ENCODE measurements at regions not wholly inside any gene's neighbourhood (a gene's known extent, or its start where the extent isn't known, plus 50 kb on each side); places are given as distances from the start of the nearest gene placed in this dataset.

- no peak overlapping the region for H3K27ac ChIP-seq (ENCODE audit: control insufficient read depth, insufficient read depth, low read length)
- no peaks in the 10 kb centered on the region for H3K36me3 ChIP-seq (ENCODE audit: control insufficient read depth in 2 of 2, extremely low read depth in 1 of 2, insufficient read depth in 2 of 2, low read length in 2 of 2)
- no peak overlapping the region for H3K4me3 ChIP-seq (ENCODE audit: control insufficient read depth in 2 of 3, extremely low read depth in 1 of 3, insufficient read depth in 2 of 3, low read depth in 1 of 3, low read length in 3 of 3)
- H3K9ac ChIP-seq (ENCODE audit: control insufficient read depth, extremely low read depth, insufficient read depth, low read length), result no peak overlapping the region
- no peak overlapping the region for H2AFZ ChIP-seq (ENCODE audit: control insufficient read depth, low read length)
- H4K20me1 ChIP-seq (ENCODE audit: control insufficient read depth, extremely low read depth, insufficient read depth, low read length), result no peaks in the 10 kb centered on the region
- H3K27me3 ChIP-seq (ENCODE audit: control insufficient read depth, extremely low read depth, insufficient read depth, low read length), result no peaks in the 10 kb centered on the region
- DNase-seq (ENCODE audit: low read depth, low spot score) (no peak), FAIRE-seq (no peak)
- H3K79me2 ChIP-seq (ENCODE audit: control insufficient read depth, insufficient read depth, low read length), result no peaks in the 10 kb centered on the region
- H3K4me1 ChIP-seq (ENCODE audit: control insufficient read depth, extremely low read depth, insufficient read depth, low read length), result peaks cover 29% of the 10 kb centered on the region
- TF ChIP-seq, protein P1, sequence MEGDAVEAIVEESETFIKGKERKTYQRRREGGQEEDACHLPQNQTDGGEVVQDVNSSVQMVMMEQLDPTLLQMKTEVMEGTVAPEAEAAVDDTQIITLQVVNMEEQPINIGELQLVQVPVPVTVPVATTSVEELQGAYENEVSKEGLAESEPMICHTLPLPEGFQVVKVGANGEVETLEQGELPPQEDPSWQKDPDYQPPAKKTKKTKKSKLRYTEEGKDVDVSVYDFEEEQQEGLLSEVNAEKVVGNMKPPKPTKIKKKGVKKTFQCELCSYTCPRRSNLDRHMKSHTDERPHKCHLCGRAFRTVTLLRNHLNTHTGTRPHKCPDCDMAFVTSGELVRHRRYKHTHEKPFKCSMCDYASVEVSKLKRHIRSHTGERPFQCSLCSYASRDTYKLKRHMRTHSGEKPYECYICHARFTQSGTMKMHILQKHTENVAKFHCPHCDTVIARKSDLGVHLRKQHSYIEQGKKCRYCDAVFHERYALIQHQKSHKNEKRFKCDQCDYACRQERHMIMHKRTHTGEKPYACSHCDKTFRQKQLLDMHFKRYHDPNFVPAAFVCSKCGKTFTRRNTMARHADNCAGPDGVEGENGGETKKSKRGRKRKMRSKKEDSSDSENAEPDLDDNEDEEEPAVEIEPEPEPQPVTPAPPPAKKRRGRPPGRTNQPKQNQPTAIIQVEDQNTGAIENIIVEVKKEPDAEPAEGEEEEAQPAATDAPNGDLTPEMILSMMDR (optimal IDR thresholded peaks at IDR 0.05 in 1 of 3, IDR thresholded peaks at IDR 0.05 in 1 of 3, conservative IDR thresholded peaks at IDR 0.05 in 1 of 3; ENCODE audit: extremely low read depth in 1 of 3, insufficient read depth in 2 of 3, low read length in 3 of 3), result no peak
- no peak for TF ChIP-seq EZH2 (IDR thresholded peaks at IDR 0.05; ENCODE audit: low read length)
- H3K4me2 ChIP-seq (ENCODE audit: control insufficient read depth, extremely low read depth, insufficient read depth, low read depth, low read length), result no peak overlapping the region
- dilution Hi-C loops (cut with MboI; ENCODE audit: extremely low pct_ligation_motif_present, low sequenced_read_pairs), result no loop called here
- H3K9me3 ChIP-seq (ENCODE audit: control insufficient read depth, low read depth, low read length), result no peaks in the 10 kb centered on the region
- H3K9me1 ChIP-seq (ENCODE audit: control insufficient read depth, extremely low read depth, insufficient read depth, low read length), result no peaks in the 10 kb centered on the region
Measured at GRCh38 chr2:17301437-17301836, 216.8 kb downstream of the RAD51AP2 start.

- no peaks in the 10 kb centered on the region for H3K36me3 ChIP-seq (ENCODE audit: control insufficient read depth in 2 of 2, extremely low read depth in 1 of 2, insufficient read depth in 2 of 2, low read length in 2 of 2)
- H3K4me1 ChIP-seq (ENCODE audit: control insufficient read depth, extremely low read depth, insufficient read depth, low read length), result peaks cover 29% of the 10 kb centered on the region
- peak overlapping the region; percentile 42 for H3K27ac ChIP-seq (ENCODE audit: control insufficient read depth, insufficient read depth, low read length)
- no peaks in the 10 kb centered on the region for H3K9me3 ChIP-seq (ENCODE audit: control insufficient read depth, low read depth, low read length)
- H3K79me2 ChIP-seq (ENCODE audit: control insufficient read depth, insufficient read depth, low read length), result no peaks in the 10 kb centered on the region
- TF ChIP-seq, protein P1 (optimal IDR thresholded peaks at IDR 0.05 in 1 of 3, IDR thresholded peaks at IDR 0.05 in 1 of 3, conservative IDR thresholded peaks at IDR 0.05 in 1 of 3; ENCODE audit: extremely low read depth in 1 of 3, insufficient read depth in 2 of 3, low read length in 3 of 3), result no peak
- no peak for TF ChIP-seq EZH2 (IDR thresholded peaks at IDR 0.05; ENCODE audit: low read length)
- H3K4me3 ChIP-seq (ENCODE audit: control insufficient read depth in 2 of 3, extremely low read depth in 1 of 3, insufficient read depth in 2 of 3, low read depth in 1 of 3, low read length in 3 of 3), result no peak overlapping the region
- dilution Hi-C loops (cut with MboI; ENCODE audit: extremely low pct_ligation_motif_present, low sequenced_read_pairs), result no loop called here
- H4K20me1 ChIP-seq (ENCODE audit: control insufficient read depth, extremely low read depth, insufficient read depth, low read length), result no peaks in the 10 kb centered on the region
- peak; percentile 77 for DNase-seq (ENCODE audit: low read depth, low spot score)
- H3K9me1 ChIP-seq (ENCODE audit: control insufficient read depth, extremely low read depth, insufficient read depth, low read length), result no peaks in the 10 kb centered on the region
- no peak overlapping the region for H3K9ac ChIP-seq (ENCODE audit: control insufficient read depth, extremely low read depth, insufficient read depth, low read length)
- FAIRE-seq, result peak; percentile 52
- no peaks in the 10 kb centered on the region for H3K27me3 ChIP-seq (ENCODE audit: control insufficient read depth, extremely low read depth, insufficient read depth, low read length)
- no peak overlapping the region for H2AFZ ChIP-seq (ENCODE audit: control insufficient read depth, low read length)
- no peak overlapping the region for H3K4me2 ChIP-seq (ENCODE audit: control insufficient read depth, extremely low read depth, insufficient read depth, low read depth, low read length)
Measured at GRCh38 chr2:17299891-17300540, 218.2 kb downstream of the RAD51AP2 start.
